OCI-LY1 (cell line): ENCODE measurements at regions not wholly inside any gene's neighbourhood (a gene's known extent, or its start where the extent isn't known, plus 50 kb on each side); places are given as distances from the start of the nearest gene placed in this dataset.

Source experiments
- EZH2 ChIP-seq: fragments of 200-600 bp; sonication (generic), shearing (Covaris generic); IDR thresholded peaks from 2 replicates; pipeline ENCODE4 v1.8.0; 2017; ENCODE audit warnings: borderline replicate concordance, mixed run types, mild to moderate bottlenecking, antibody characterized with exemption, low read length, moderate library complexity, mixed read lengths
- TF ChIP-seq, protein P1 (sequence below): fragments of 200-600 bp; sonication (generic), shearing (Covaris generic); IDR thresholded peaks from 2 replicates; pipeline ENCODE4 v1.5.1; 2017; ENCODE audit warnings: mild to moderate bottlenecking, antibody characterized with exemption, low read length, moderate library complexity, mixed read lengths

- TF ChIP-seq EZH2 = no peak
- TF ChIP-seq, protein P1, sequence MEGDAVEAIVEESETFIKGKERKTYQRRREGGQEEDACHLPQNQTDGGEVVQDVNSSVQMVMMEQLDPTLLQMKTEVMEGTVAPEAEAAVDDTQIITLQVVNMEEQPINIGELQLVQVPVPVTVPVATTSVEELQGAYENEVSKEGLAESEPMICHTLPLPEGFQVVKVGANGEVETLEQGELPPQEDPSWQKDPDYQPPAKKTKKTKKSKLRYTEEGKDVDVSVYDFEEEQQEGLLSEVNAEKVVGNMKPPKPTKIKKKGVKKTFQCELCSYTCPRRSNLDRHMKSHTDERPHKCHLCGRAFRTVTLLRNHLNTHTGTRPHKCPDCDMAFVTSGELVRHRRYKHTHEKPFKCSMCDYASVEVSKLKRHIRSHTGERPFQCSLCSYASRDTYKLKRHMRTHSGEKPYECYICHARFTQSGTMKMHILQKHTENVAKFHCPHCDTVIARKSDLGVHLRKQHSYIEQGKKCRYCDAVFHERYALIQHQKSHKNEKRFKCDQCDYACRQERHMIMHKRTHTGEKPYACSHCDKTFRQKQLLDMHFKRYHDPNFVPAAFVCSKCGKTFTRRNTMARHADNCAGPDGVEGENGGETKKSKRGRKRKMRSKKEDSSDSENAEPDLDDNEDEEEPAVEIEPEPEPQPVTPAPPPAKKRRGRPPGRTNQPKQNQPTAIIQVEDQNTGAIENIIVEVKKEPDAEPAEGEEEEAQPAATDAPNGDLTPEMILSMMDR = no peak
These were observed 95.8 kb upstream of the KIT start for GRCh38 chr4:54561940-54562339.
